ENCODE measurements at regions not wholly inside any gene's neighbourhood (a gene's known extent, or its start where the extent isn't known, plus 50 kb on each side); places are given as distances from the start of the nearest gene placed in this dataset.

DNA sequence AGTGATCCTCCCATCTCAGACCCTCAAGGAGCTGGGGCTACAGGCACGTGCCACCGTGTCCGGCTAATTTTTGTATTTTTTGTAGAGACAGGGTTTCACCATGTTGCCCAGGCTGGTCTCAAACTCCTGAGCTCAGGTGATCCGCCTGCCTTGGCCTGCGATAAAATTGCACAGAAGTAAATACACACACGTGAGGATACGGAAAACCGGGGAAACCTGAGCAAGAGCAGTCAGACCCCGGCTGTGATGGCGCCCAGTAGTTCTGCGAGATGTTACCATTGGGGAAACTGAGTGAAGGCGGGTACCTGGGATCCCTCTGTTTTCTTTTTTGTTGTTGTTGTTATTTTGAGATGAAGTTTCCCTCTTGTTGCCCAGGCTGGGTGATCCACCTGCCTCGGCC lies 114.9 kb downstream of the C9orf50 start:
- TF ChIP-seq CTCF (IDR thresholded peaks at IDR 0.05) (no peak), ZFX (IDR thresholded peaks at IDR 0.05; ENCODE audit: borderline replicate concordance) (no peak)

All from 22Rv1 (cell line).